Body of pancreas (tissue), 4 donors: ENCODE measurements at regions not wholly inside any gene's neighbourhood (a gene's known extent, or its start where the extent isn't known, plus 50 kb on each side); places are given as distances from the start of the nearest gene placed in this dataset.
"Not testable (repeated sequence)": the region's sequence is repeated elsewhere in the genome, so short reads cannot be mapped to it uniquely, and the experiment has no call there.

ENCODE experiments used
- ATAC-seq: fragments of 150-250 bp; one replicate; pipeline ENCODE4 v1.9.1; 2016
- DNase-seq, 4 donors: peaks; one replicate each; pipeline ENCODE4 v3.0.0-alpha.2; 2019
- H3K27ac ChIP-seq, 4 donors: fragments of 200-600 bp; sonication (generic); 1 replicate in 3 of 4; 2 replicates in 1 of 4; pipeline versions ENCODE4 v1.5.1 to v1.6.1; 2016 to 2019; ENCODE audit warnings: mild to moderate bottlenecking in 1 of 4, mixed read lengths in 1 of 4, moderate library complexity in 1 of 4
- H3K27me3 ChIP-seq, 2 donors: fragments of 200-600 bp; sonication (generic); one replicate each; pipeline ENCODE4 v1.6.0; 2016; ENCODE audit warnings: mild to moderate bottlenecking in 1 of 2
- H3K36me3 ChIP-seq, 2 donors: fragments of 200-600 bp; sonication (generic); replicated peaks in 1 of 2; 2 replicates each; pipeline ENCODE4 v1.5.1; 2016; ENCODE audit warnings: low read depth in 2 of 2; ENCODE audit not compliant: insufficient read depth in 1 of 2
- H3K4me1 ChIP-seq: fragments of 200-600 bp; sonication (generic); one replicate; pipeline ENCODE4 v1.6.0; 2016
- H3K4me3 ChIP-seq, 2 donors: fragments of 200-600 bp; sonication (generic); 1 replicate in 1 of 2; 2 replicates in 1 of 2; pipeline ENCODE4 v1.5.1; 2016 to 2019
- H3K9me3 ChIP-seq, 3 donors: fragments of 200-600 bp; sonication (generic); 1 replicate in 2 of 3; 2 replicates in 1 of 3; pipeline ENCODE4 v1.5.1; 2016
- POLR2A ChIP-seq, 3 donors: fragments of 450-650 bp; IDR thresholded peaks; one replicate each; pipeline ENCODE4 v1.6.1; 2016; ENCODE audit warnings: antibody characterized with exemption in 3 of 3, mild to moderate bottlenecking in 2 of 3
- WGBS, 2 donors: methylation state at CpG; one replicate each; pipeline ENCODE4 v1.1.5; 2017; 5-methylcytosine and 5-hydroxymethylcytosine counted together
- intact Hi-C: fragments of 100-400 bp; cut with DNase I; formaldehyde crosslinking; loops from one replicate; pipeline ENCODE4 v1.15.1; 2023
- TF ChIP-seq, protein P1 (sequence below), 7 experiments: fragments of 450-650 bp in 4 of 7; fragments of 200-600 bp in 3 of 7; sonication (generic) in 3 of 7; IDR thresholded peaks; one replicate each; pipeline ENCODE4 v1.5.1; 2016 to 2019; ENCODE audit warnings: antibody characterized with exemption in 7 of 7

DNA sequence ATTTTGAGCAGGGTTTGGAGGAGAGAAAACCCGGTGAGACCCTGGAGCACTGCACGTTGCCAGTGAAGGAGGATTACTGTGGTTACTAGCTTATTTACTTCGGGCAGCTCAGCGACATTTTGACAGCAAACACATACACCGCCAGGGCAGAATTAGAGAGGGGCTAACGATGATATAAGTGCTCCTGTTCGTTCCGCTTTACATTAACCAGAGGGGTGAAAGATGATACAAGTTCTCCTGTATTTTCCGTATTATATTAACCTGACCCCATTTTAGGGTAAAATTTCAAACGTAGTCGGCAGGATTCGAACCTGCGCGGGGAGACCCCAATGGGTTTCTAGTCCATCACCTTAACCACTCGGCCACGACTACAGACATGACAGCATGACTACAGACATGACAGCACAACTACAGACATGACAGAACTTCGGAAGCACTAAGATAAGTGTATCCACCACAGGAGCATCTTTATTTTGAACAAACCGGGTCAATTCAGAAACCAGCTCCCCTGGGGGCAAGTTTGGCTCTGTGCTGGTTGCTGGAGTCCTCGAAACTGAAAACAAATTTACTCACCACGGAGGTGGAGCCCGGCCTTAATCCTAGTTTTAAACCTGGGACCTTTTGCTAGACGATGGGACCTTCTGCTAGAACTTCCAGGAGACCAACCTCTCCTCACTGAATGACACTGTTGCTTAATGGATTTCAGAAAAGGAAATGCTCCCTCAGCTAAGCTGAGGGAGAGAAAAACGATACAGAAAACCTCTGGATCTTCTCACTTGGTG lies 80.4 kb upstream of the ZNF184 start:
- H3K4me1 ChIP-seq, result no peaks in the 10 kb centered on the region
- no peak overlapping the region for H3K27ac ChIP-seq
- ATAC-seq (no peak), DNase-seq (no peak)
- peaks cover 0 to 24% of the 10 kb centered on the region in 2 donors for H3K27me3 ChIP-seq
- no peaks in the 10 kb centered on the region for H3K36me3 ChIP-seq
- H3K4me3 ChIP-seq, result no peak overlapping the region
- WGBS, 2 donors, result 5 to 7% methylated on average over 22 to 23 of the region's 23 CpGs
- TF ChIP-seq POLR2A (IDR thresholded peaks at IDR 0.05), result no peak
- peaks cover 0 to 4% (median 0%) of the 10 kb centered on the region in 3 donors for H3K9me3 ChIP-seq
- intact Hi-C loops, result no loop called here

DNA sequence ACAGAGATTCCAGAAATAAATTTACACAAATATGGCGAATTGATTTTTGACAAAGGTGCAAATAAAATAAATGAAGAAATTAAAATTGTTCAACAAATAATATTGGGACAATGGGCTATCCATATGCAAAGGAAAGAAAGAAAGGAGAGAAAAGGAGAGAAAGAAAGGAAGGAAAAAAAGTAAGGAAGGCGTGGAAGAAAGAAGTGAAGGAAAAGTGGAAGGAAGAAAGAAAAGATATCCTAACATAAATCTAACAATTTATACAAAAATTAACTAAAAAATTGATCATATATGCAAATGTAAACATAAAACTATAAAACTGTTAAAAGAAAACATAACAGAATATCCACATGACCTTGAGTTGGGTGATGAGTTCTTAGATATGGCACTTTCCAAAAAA lies 78.7 kb upstream of the ZNF184 start:
- no peak for TF ChIP-seq POLR2A (IDR thresholded peaks at IDR 0.05)
- TF ChIP-seq, protein P1, sequence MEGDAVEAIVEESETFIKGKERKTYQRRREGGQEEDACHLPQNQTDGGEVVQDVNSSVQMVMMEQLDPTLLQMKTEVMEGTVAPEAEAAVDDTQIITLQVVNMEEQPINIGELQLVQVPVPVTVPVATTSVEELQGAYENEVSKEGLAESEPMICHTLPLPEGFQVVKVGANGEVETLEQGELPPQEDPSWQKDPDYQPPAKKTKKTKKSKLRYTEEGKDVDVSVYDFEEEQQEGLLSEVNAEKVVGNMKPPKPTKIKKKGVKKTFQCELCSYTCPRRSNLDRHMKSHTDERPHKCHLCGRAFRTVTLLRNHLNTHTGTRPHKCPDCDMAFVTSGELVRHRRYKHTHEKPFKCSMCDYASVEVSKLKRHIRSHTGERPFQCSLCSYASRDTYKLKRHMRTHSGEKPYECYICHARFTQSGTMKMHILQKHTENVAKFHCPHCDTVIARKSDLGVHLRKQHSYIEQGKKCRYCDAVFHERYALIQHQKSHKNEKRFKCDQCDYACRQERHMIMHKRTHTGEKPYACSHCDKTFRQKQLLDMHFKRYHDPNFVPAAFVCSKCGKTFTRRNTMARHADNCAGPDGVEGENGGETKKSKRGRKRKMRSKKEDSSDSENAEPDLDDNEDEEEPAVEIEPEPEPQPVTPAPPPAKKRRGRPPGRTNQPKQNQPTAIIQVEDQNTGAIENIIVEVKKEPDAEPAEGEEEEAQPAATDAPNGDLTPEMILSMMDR (IDR thresholded peaks at IDR 0.05), result no peak
- H3K4me1 ChIP-seq, result no peaks in the 10 kb centered on the region
- no peaks in the 10 kb centered on the region for H3K36me3 ChIP-seq
- H3K9me3 ChIP-seq, result peaks cover 0 to 4% (median 0%) of the 10 kb centered on the region in 3 donors
- ATAC-seq (no peak), DNase-seq (no peak)
- 63 to 65% methylated on average over 2 of the region's 2 CpGs for WGBS, 2 donors
- H3K27ac ChIP-seq, result no peak overlapping the region
- H3K4me3 ChIP-seq, result no peak overlapping the region
- H3K27me3 ChIP-seq, result peaks cover 0 to 17% of the 10 kb centered on the region in 2 donors
- intact Hi-C loops, result no loop called here

DNA sequence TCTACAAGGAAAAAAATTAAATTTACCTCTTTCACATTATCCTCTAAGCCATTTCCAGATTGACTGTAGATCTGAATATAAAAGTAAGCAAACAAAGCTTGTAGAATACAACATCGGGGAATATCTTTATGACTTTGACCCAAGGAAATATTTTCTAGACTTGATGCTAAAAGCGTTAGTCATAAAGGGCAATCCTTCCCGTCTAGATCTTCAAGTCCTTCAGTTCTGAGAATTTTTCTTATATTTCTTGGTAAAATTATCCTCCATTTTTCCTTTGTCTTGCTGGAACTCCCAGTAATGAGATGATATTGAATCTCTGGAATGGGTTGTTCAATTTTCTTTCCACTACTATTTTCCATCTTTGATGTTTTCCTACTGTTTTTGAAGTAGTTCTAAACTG lies 77.8 kb upstream of the ZNF184 start:
- TF ChIP-seq POLR2A (IDR thresholded peaks at IDR 0.05), result no peak
- TF ChIP-seq, protein P1 (IDR thresholded peaks at IDR 0.05), result no peak
- DNase-seq (no peak), ATAC-seq (no peak)
- Histone ChIP-seq H3K4me3 (no peak overlapping the region), H3K36me3 (no peaks in the 10 kb centered on the region), H3K27ac (no peak overlapping the region), H3K4me1 (no peaks in the 10 kb centered on the region), H3K27me3 (peaks cover 0 to 24% of the 10 kb centered on the region in 2 donors), H3K9me3 (peaks cover 0 to 10% (median 0%) of the 10 kb centered on the region in 3 donors)
- intact Hi-C loops, result no loop called here
- WGBS, 2 donors, result 67 to 79% methylated on average over 3 of the region's 3 CpGs

DNA sequence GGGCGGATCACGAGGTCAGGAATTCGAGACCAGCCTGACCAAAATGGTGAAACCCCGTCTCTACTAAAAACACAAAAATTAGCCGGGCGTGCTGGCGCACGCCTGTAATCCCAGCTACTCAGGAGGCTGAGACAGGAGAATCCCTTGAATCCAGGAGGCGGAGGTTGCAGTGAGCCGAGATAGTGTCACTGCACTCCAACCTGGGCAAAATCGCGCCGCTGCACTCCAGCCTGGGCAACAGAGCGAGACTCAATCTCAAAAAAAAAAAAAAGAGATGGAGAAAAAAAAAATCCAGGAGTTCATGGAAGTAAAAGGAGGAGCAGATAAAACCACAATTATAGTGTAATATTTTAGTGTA lies 76.3 kb upstream of the ZNF184 start:
- 68 to 77% methylated on average over 14 of the region's 14 CpGs for WGBS, 2 donors
- H3K27me3 ChIP-seq, result peaks cover 0 to 31% of the 10 kb centered on the region in 2 donors
- H3K9me3 ChIP-seq, H3K36me3 ChIP-seq, intact Hi-C loops, DNase-seq, H3K4me1 ChIP-seq, H3K4me3 ChIP-seq, H3K27ac ChIP-seq, ATAC-seq: not testable (repeated sequence)

DNA sequence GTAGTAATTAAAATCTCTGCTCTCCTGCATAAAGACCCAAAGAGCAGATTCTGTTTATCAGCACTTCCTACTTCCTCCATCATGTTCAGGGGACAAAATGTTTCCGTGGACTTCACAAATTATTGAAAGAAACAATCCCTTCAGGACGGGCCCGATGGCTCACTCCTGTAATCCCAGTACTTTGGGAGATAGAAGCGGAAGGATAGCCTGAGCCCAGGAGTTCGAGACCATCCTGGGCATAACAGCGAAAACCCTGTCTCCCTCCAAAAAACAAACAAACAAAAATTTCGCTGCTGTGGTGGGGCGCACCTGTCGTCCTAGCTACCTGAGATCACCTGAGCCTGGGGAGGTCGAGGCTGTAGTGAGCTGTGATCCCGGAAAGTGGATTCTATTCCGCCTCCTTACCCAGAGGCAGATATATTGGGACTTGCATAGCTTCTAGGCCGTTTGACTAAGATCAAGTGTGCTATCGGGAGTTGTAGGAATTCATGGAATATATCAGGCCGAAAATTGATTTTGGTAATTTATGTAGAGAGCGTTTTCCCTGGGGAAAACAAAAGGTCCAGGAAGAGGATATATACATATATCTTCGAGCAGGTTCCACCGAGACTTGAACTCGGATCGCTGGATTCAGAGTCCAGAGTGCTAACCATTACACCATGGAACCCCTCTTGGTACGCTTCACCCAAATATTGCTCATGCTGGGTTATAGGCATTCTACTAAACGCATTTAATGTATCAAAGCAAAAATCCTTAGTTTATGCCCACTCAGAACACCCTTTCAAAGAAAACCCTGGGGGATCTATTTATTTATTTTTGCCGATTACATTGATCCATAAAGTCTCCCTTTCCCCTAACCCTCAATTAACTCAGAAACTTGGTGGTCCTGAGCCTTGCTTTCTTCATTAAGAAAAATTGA lies 74.5 kb upstream of the ZNF184 start:
- intact Hi-C loops, result no loop called here
- WGBS, 2 donors, result 16 to 17% methylated on average over 20 to 23 of the region's 23 CpGs
- ATAC-seq, result no peak

More for the DNA sequence above, 74.5 kb upstream of the ZNF184 start:
- no peak overlapping the region for H3K27ac ChIP-seq
- no peak overlapping the region for H3K4me3 ChIP-seq
- no peaks in the 10 kb centered on the region for H3K36me3 ChIP-seq
- H3K4me1 ChIP-seq, result no peaks in the 10 kb centered on the region
- TF ChIP-seq, protein P1 (IDR thresholded peaks at IDR 0.05), result no peak
- TF ChIP-seq POLR2A (IDR thresholded peaks at IDR 0.05), result no peak
- peaks cover 0 to 6% (median 0%) of the 10 kb centered on the region in 3 donors for H3K9me3 ChIP-seq
- DNase-seq, result no peak
- peaks cover 0 to 26% of the 10 kb centered on the region in 2 donors for H3K27me3 ChIP-seq
